Kasumi-1 (cell line): ENCODE measurements at regions not wholly inside any gene's neighbourhood (a gene's known extent, or its start where the extent isn't known, plus 50 kb on each side); places are given as distances from the start of the nearest gene placed in this dataset.
"Not testable (repeated sequence)": the region's sequence is repeated elsewhere in the genome, so short reads cannot be mapped to it uniquely, and the experiment has no call there.

Experiments
- DNase-seq, 2 experiments: peaks; one replicate each; lab custom pipeline; 2025; lab: John Stamatoyannopoulos, UW

GRCh38 chr12:41680155-41680554 is 464.5 kb downstream of the GXYLT1 start:
- no peak for DNase-seq

GRCh38 chr12:41663598-41664265 is 475.6 kb downstream of the PDZRN4 start:
- peak; percentile 57 for DNase-seq

- DNase-seq, result no peak
Measured at GRCh38 chr12:41661141-41661765, 473.1 kb downstream of the PDZRN4 start.

- DNase-seq, result no peak
Measured at GRCh38 chr12:41656454-41656853, 468.3 kb downstream of the PDZRN4 start.

- DNase-seq, result no peak
Measured at GRCh38 chr12:41653386-41654326, 465.5 kb downstream of the PDZRN4 start.

GRCh38 chr12:41652981-41653380 is 464.9 kb downstream of the PDZRN4 start:
- no peak for DNase-seq

- no peak for DNase-seq
Measured at GRCh38 chr12:41645624-41646023, 457.5 kb downstream of the PDZRN4 start.

GRCh38 chr12:41642808-41643207 is 454.7 kb downstream of the PDZRN4 start:
- not testable (repeated sequence) for DNase-seq

GRCh38 chr12:41636653-41637052 is 448.5 kb downstream of the PDZRN4 start:
- no peak for DNase-seq

GRCh38 chr12:41635626-41636364 is 447.7 kb downstream of the PDZRN4 start:
- no peak for DNase-seq

- no peak for DNase-seq
Measured at GRCh38 chr12:41634091-41634490, 446.0 kb downstream of the PDZRN4 start.

GRCh38 chr12:41629611-41630010 is 441.5 kb downstream of the PDZRN4 start:
- no peak for DNase-seq

- no peak for DNase-seq
Measured at GRCh38 chr12:41627476-41627875, 439.4 kb downstream of the PDZRN4 start.

GRCh38 chr12:41624571-41624970 is 436.5 kb downstream of the PDZRN4 start:
- DNase-seq, result no peak
